NCI-H345 treated with DMSO at 0.1 percent for 48 hours (cell line): ENCODE measurements at regions not wholly inside any gene's neighbourhood (a gene's known extent, or its start where the extent isn't known, plus 50 kb on each side); places are given as distances from the start of the nearest gene placed in this dataset.
"Not testable (repeated sequence)": the region's sequence is repeated elsewhere in the genome, so short reads cannot be mapped to it uniquely, and the experiment has no call there.

ENCODE experiments used
- DNase-seq: peaks from one replicate; lab custom pipeline; 2025; ENCODE audit not compliant: unreplicated experiment; lab: John Stamatoyannopoulos, UW

DNA sequence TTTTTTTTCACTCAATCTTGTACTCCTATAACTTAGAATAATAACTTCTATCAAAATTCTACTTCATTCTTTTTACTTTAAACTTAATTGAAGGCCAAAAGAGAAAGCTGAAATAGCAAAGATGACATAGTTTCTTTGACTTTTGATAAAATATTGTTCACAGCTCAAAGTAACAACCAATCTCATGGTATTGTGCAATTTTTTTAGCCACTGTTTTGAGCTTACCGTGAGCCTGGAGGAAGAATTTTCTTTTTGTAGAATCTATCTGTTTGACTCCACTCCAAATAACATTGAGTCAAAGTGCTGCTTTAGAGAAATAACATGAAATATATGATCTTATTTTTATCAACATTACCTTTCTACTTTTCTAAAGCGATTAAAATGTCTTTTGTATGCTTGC lies 903.9 kb upstream of the FOXG1 start:
- DNase-seq = no peak

DNA sequence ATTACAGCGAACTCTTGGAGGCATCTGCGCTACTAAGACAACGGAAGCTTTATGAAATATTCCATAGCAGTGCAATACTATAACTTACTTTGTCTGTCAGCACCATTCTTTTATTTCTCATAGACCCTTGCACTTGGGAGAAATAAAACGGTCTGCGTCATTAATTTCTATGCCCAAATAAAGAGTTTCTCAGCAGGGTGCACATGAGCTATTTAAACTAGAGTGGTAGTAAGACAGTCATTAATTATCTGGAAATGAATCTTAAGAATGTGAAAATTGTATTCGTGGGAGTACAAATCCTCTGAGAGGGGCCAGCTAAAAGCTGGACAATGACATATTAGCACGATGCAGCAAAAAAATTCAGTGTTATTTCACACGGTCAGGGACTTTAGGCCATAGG lies 903.4 kb upstream of the FOXG1 start:
- DNase-seq = no peak

DNA sequence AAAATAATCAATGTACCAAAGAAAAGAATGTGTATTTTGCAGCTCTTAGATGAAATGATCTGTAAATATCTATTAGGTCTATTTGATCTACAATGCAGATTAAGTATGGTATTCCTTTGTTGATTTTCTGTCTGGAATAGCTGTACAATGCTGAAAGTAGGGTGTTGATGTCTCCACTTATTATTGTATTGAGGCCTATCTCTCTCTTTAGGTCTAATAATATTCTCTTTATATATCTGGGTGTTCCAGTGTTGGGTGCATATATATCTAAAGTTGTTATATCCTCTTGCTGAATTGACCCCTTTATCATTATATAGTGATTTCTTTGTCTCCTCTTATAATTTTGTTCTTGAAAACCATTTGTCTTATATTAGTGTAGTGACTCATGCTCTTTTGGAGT lies 885.5 kb upstream of the FOXG1 start:
- DNase-seq = no peak

DNA sequence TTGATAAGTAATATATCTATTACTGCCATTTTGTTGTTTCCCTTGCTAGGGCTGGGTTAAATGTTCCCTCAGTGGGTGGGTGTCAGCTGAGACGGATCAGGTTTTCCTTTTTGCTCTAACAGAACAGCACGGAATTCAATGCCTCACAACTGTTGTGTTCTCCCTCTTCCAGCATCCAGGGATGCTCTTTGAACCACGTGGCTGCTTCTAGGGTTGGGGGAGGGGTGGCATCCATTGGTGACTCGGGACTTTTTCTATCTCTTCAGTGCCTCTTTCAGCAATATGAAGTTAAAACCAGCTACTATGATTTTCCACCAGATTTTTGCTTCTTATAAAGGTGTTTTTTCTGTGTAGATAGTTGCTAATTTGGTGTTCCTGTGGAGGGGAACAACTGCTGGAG lies 884.9 kb upstream of the FOXG1 start:
- DNase-seq = no peak

DNA sequence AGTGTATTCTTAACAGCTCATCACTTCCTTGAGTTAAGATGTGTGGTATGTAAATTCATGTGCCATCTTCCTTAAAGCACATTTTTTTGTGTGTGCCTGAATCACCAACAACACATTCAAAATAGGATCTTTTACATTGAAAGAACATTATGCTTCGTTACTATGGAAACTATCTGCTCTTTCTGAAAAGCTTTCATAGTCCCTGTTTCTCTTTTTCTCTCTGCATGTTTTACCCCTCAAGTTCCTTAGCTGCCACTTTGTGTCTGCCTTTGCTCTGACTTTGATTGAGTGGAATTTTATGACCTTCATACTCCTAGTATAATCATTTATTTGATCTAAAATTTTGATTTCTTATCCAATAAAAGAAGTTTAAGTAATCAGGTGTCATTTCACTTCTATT lies 880.3 kb upstream of the FOXG1 start:
- no peak for DNase-seq

DNA sequence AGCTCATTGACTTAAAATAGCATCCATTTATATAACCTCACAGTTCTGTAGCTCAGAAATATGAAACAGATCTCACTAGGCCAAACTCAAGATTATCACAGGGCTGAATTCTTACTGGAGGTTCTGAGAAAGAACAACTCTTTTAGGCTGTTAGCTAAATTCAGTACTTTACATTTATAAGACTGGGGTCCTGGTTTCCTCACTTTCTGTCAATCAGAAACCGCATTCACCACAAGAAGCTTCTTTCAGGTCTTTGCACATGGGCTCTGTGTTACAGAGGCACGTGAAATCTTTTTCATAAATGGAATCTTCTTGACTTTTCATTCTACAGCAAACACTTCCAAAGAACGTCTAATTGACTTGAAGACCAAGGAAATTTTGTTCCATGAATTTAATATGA lies 876.3 kb upstream of the FOXG1 start:
- DNase-seq = no peak

DNA sequence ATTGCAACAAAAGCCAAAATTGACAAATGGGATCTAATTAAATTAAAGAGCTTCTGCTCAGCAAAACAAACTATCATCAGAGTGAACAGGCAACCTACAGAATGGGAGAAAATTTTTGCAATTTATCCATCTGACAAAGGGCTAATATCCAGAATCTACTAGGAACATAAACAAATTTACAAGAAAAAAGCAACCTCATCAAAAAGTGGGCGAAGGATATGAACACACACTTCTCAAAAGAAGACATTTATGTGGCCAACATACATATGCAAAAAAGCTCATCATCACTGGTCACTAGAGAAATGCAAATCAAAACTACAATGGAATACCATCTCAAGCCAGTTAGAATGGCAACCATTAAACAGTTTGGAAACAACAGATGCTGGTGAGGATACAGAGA lies 858.1 kb upstream of the FOXG1 start:
- DNase-seq = not testable (repeated sequence)

DNA sequence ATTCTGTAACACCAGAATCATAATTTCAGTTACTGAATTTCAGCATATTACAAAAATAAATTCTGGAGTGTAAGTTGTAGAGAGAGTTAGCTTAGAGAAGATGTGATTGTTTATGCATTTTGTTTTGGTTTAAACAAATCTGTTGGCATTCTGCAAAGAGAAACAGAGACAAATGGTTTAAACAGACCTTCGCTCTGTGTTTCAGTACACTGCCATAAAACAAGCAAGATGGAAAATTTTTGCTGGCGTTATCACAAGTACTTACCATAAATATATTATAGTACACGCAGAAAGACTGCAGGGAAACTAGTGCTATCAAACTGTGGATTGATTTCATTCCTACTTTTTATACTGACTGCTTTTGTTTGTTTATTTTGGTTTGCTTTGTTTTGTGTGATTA lies 850.3 kb upstream of the FOXG1 start:
- no peak for DNase-seq

DNA sequence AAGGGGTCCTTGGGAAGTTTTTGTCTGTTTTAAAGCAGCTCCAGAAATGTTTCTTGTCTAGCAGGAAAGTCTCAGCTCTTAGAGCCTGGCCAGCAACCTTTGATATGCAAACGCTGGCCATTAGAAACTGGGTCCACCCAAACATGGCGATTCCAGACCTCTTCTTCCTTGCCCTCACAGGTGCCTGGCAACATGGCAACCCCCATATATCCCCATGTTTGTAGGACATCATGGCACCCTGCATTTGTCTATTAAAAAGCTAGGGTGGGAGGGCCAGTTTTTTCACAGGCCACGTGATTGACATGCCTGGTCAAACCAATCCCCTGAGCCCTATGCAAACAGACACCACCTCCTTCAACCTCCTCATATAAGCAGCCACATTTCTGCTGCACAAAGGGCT lies 848.7 kb upstream of the FOXG1 start:
- DNase-seq = no peak

DNA sequence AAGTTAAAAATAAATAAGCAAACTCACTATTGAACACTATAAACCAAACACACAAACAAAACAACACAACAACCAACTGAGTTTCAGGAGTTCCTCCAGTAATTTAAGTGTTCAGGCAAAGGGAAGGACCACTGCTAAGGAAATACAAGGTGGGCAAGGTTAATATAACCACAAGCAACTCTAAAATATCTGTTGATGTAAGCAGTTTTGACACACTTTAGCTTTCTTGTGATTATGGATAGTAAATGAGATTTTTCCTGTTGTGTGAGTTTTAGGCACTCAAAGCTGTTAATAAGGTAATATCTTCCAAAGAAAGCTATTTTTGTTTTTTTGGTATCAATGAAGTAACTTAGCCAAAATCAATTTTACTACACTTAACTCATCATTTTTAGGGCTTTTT lies 839.1 kb upstream of the FOXG1 start:
- DNase-seq = no peak

DNA sequence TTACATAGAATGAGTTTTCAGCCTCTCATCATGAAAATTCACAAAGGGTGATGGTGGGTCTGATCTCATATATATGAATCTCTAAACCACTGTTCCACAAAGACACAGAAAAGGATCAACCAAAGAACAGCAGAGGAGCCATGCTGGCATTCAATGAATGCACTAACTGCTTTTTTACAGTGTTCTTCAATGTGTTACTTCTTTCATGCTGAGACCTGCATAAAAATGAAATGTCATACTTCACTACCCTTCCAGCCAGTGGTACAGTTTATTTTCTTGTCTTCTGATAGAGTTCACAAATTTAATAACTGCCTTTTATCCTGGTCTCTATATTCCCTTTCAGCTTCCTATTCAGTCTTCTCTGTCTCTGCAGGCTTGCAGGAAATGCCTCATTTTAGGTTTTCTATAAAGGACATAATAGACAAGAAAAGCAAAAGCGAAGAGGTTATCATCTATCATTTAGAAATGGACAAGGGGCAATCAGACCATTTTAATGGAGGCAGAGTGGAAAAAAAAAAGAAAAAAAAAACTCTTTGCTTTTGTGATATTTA lies 836.7 kb upstream of the FOXG1 start:
- no peak for DNase-seq

DNA sequence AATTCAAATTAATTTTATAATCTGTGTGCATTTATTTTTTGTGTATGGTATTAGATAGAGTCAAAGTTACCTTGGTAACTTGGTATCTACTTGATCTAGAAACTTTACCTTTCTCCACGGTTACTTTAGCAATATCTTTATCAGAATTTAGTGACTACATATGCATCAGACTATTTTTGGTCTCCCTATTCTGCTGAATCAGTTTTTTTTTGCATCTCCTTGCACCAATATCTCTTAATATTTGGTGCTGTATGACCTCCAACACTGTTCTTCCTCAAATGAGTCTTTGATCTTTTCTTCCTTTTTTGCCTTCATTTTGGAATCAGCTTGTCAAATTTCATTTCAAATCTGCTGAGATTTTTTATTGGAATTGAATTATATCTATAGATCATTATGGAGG lies 828.2 kb upstream of the FOXG1 start:
- DNase-seq = no peak

DNA sequence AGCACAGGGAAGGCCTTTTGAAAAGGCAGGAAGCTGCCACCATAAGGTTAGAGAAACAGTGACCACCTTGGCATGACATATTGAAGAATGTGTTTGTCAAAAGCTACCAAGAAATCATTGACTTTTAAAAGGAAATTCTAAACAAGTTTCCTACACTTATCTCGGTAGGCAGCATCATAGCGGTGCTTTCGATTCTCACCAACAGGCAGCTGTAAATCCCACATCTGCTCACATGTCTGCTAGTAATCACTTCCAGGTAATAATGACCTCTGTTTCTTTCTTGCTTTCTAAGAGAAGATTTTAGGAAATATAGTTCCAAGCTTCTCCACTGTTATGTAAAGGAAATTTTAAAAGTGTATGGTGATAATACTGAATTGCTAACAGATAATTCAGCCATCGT lies 821.1 kb upstream of the FOXG1 start:
- no peak for DNase-seq

DNA sequence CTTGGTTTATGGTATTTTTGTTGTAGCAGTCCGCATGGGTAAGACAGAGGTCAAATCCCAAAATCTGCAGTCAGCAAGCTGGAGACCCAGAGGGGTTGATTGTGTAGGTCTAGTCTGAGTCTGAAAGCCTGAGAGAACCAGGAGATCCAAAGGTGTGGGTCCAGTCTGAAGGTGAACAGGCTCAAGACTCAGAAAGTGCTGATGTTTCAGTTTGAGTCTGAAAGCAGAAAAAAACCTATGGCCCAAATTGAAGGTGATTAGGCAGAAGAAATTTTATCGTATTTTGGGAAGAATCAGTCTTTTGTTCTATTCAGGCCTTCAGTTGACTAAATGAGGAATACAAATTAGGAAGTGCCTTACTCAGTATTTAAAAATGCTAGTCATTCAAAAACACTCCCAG lies 807.8 kb upstream of the FOXG1 start:
- DNase-seq = no peak

DNA sequence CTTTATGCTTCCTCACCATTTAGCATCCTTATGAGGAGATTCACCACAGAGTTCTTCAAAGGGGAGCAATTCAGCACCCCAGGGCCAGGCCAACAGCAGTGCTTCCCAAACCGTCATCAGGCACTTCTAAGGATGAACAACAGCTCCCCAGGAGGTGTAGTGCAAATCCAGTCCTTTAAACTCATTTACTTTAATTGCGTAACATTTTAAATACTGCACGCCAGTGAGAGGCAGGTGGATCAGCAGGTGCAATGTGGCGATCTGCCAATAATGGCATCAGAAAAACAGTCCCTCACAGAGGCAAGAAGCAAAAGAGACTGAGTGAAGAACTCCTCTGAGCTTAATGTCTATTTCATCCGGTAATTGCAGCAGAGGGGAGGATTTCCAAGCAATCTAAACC lies 770.9 kb upstream of the FOXG1 start:
- DNase-seq = peak; percentile 99

DNA sequence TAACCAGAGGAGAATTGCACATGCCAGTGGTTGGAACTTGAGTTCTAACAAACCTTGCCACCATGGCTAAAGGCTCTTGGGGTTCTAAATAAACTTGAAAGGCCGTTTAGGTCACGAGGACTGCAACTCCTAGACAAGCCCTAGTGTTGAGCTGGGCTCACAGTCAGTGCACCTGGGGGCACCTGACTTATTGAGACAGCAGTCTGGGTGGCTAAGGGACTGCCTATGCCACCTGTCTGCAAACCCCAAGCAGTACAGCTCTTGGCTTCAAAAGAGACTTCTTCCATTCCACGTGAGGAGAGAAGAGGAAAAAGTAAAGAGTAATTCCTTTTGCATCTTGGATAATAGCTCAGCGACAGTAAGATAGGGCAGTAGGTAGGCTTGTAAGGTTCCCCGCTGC lies 765.6 kb upstream of the FOXG1 start:
- DNase-seq = no peak

DNA sequence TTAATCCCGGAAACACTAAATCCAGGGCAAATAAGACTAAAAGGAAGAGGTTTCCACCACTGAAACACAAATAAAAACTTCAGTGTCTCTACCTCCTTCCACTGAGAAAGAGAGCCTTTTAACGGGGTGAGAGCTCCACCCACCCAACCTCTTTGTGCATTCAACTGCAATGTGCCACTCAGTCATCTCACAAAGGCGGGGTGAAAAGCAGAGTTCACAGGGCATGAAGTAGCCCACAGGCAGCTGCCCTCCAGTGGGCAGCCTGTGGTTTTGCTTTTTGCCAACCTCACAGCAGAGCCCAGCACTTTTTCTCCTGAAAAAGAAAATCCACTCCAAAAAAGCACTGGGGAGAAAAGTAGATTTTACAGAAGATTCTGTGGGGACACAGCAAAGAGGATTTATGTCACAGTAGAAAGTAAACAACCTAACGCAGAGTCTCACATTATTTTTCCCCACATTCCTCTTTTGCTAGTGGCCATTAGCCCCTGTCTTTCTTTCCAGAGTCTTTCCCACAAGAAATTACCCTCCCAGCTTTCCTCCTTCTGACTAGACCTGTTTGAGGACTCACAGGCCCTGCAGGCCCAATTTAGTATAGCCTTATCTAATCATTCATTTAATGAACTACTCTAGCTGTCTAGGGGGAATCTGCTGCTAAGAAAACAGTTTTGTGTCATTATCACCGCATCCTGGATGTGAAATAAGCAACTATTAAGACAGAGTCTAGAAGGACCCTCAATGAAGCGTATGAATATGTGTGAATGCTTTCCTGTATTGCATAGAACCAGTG lies 753.8 kb upstream of the FOXG1 start:
- no peak for DNase-seq

DNA sequence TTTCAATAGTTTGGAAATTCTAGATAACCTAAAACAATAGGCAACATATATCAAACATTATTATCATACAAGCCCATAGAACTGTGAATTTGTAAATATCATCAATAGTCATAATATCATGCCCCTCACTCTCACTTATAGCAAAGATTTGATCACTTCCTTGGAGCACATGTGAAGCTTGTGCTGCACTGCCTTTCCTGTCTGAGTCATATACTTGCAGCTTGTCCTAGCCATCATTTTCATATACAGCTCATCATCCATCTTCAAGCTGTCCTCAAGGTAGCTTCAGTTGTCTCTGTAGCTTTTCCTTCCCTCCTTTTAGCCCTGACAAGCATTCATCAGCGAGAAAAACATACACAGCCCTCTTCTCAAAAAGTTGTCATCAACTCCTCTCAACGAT lies 746.5 kb upstream of the FOXG1 start:
- no peak for DNase-seq

DNA sequence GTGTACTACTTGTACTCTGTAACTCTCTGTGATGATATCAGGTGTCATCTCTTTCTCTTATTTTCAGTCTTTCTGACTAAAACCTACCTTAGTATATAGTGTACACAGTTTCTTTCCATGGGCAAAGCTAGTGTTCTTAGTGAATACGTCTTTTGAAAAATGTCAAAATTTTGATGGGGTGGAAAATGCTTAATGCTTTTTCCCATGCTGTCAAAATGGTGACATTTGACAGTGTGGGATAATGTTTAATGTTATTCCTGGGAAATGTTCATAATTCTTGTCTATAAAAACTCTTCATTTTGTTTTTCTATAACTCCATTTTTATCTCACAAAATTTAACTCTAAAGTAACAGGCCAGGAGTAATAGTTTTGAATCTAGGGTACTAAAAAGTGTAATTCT lies 742.7 kb upstream of the FOXG1 start:
- DNase-seq = no peak

DNA sequence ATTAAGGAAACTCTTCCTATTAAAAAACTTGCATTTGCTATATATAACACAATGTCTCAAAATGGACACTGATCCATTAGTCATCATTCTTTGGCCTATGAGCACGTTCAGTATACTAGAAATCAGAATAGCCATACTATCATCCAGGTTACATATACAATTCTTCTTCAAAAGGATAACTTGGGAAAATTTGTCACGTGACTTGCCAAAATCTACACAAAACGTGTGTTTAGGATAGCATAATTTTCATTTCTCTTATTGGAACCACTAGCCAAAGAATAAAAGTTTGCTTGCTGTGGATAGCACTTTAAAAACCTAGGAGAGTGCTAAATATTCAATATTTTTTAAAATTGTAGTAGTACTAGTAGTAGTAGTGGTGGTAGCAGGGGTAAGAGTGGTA lies 714.3 kb upstream of the FOXG1 start:
- no peak for DNase-seq

DNA sequence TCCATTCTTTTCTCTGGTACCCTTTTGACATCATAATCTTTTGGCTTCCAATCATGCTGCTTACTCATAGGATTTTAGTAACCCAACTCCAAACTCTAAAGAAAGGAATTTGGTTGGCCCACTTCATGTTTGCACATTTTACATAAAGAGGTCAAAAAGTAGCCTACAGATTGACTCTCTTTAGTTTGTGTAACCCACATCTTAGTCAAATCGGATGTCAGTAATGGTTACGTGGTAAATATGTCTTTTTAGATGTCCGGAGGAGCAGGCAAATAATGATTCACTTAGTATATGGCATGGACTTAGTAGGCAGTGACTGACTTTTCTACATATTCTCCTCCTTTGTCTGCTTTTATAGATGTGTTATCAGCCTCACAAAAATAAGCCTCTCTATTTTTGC lies 711.6 kb upstream of the FOXG1 start:
- no peak for DNase-seq

DNA sequence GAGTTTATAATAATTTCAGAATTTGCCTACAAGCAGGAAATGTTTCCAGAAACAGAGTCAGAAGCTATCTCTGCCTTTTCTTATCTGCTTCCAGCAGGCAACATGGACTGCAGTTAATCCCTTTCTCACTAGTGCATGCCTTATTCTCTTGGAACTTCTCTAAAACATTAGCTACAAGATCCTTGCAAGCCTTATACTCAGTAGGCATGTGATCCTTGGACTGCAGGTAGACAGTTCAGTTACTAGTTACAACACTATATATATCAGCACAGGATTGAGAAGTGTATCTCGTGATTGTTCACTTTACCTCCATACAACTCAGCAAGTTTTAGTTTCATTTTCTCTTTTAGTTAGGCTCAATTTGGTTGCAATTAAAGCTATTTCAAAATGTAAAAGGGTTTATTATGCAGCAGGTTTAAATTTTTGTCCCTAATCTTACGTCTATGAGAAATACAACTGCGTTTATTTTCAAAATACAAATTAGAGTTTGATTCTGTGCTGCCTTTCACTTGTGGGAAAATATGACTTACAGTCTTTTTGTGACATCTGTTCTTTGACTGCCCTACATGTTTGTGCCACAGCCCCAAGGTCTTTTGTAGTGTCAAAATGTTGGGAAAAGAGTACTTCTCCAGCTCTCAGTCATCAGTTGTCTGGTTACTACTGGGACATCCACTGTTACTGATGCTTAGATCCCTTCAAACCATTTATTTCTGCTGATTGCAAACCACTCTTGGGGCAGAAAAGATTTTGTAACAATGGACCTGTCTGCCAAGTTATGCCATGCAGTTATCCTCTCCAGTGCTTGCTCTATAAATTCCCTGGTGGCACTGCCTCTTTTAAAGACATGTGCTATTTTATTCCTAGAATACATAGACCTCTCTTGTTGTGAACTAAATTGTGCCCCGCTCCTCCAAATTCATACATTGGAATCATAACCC lies 709.0 kb upstream of the FOXG1 start:
- no peak for DNase-seq
